Pons (tissue), 1 donor: ENCODE measurements at regions not wholly inside any gene's neighbourhood (a gene's known extent, or its start where the extent isn't known, plus 50 kb on each side); places are given as distances from the start of the nearest gene placed in this dataset.

Source experiments
- DNase-seq: peaks from one replicate; pipeline ENCODE4 v3.0.0-alpha.2; 2016; ENCODE audit warnings: low spot score

DNA sequence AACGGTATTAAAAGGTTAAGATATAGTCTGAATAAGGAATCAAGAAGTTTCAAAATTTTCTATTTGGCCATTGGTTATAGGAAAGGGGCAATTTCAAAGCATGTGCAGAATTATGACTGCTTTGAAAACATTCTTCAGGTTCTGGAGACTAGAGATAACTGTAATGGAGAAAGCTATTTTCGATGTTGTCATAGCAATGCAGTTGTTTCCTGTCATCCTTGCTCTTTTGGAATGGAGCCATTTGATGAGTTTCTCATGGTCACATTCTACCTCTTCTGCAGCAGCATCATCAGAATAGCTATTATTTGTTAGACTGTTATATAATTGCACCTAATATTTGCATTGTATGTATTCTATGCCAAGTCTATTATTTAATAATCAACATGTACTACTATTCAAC is 368.2 kb upstream of the NR3C2 start:
- DNase-seq = no peak

DNA sequence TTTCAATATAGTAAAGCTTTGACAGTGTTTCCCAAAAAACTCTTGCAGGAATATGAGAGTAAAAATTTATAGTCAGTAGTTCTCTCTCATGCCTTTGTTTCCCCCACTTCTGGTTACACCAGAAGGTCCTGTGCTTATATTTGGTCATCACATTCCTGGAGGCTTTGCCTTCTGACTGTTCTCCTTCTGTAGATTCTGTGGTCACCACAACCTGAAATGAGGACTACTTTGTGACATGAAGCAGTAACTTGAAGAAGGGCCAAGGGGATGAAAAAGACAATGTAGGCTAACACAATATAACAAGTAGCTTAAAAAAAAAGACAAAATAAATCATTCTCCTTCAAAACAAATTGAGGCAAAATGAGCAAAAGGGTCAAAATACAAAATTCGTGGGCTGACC is 366.2 kb upstream of the NR3C2 start:
- DNase-seq = no peak

DNA sequence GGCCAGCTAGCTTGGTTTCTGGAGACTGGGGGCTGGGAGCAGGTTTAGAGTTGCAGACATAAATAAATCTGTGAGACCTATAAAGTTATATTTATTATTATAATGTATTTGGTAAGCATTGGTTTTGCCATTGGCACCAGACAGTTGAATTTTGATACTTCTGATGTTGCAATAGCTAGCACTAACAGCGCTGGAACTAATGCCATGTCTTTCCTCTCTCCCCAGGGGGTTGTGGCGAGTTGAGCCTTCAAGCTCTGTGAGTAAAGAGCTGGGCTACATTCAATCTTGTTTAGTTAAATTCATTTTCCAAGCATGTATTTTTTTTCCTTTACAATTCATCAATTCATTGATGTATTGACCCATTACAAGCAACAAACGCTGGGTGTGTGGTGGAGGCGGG is 358.7 kb upstream of the NR3C2 start:
- DNase-seq = no peak

DNA sequence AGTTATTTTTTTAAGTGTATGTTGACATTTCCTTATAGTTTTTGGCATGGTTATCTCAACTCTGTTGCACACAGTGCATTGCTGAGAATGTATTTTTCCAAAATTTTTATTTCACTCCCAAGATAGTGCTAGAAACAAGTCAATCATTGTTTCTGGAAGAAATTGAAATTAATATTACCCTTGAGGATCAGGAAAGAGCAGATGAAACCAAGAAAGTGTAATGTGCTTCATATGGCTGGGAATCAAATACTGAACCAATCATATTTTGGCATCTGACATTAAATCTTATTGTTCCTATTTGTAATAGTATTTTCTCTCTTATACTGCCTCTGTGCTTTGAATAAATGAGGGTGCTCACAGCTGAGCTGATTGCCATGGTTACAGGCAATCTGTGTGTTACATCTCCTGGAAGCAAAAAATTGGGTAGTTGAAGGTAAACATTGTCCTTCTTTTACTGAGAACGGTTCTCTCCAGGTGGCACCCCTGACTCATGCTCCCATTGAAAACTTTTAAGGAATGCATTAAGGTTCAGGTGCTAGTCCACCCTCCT is 358.2 kb upstream of the NR3C2 start:
- DNase-seq = no peak

DNA sequence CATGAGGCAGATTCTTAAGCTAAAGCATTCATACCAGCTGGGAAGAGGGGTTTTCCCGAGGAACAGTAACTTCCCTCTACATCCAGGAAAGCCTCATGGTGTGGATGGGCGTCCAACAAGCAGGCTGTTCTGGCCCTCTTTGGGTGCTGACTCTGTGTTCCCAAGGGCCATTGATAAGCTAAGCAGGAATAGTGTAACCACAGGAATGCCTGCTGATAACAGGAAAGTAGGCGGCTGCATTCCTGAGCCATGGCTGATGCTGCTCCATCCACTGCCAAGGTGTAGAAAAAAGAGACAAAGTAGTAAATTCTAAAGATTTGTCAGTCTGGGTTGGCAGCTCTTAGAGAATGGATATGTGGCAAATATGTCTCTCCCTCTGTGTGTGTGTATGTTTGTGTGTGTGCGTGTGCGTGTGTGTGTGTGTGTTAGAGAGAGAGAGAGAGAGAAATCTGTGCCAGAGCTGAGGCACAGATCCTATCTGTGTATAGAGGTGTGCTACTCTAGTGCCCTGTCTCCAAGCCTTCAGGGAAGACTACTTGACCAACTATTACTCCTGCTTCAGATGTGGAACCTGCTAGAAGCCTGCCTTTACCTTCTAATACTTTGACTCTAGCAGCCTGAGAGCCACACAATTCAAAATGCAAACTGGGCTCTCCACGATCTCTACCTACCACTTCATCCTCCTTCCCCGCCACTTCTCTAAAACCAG is 353.1 kb upstream of the NR3C2 start:
- DNase-seq = no peak

DNA sequence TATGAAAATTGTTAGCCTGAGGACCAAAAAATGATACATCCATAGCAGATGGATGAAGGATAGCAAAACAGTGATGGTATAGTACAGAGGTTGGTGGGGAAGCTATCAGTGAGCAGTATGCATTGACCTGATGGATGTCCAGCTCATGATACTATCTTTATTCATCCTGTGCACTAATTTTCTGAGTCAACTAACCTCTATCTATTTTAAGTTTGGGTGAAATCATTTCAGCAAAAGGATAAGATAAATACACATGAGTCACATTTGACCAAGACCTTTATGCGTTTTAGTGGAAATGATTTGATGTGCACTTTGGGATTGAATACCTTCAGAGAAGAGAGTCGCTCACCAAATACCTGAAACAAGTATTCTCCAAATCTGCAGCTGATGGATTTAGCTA is 351.0 kb upstream of the NR3C2 start:
- no peak for DNase-seq

DNA sequence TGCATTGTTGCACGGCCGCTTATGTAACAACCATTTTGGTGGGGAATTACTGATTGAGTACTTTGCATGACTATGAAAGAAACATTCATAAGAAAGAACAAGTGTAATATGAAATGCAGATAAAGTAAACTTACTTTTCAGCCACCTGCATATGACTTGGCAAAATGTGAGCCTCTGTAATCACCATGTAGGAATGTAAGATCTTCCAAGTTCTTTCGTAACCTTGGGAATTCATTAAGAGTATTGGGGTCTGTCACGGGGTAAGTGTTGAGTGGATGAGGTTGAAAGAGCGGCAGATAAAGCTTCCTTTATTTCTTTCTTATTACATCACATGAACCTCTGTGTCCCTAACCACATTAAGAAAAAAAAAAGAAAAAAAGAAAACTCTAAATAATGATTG is 348.5 kb upstream of the NR3C2 start:
- DNase-seq = no peak

DNA sequence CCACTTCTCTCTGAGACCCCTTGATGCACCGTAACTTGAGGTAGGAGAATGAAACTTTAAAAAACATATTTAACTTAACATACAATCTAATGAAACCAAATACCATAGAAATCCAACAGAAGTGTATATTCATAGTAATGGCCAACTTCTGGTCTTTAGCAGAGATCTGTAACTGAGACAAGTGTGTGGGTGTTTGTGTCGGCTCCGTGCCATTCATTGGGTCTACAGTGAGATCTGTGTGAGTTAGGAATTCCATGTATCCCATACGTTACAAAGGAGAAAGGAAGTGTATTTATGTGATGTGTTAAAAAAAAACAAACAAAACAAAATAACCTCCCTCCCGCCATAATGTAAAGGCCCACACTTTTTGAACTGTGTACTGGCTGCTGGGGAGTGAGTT is 348.0 kb upstream of the NR3C2 start:
- DNase-seq = no peak

DNA sequence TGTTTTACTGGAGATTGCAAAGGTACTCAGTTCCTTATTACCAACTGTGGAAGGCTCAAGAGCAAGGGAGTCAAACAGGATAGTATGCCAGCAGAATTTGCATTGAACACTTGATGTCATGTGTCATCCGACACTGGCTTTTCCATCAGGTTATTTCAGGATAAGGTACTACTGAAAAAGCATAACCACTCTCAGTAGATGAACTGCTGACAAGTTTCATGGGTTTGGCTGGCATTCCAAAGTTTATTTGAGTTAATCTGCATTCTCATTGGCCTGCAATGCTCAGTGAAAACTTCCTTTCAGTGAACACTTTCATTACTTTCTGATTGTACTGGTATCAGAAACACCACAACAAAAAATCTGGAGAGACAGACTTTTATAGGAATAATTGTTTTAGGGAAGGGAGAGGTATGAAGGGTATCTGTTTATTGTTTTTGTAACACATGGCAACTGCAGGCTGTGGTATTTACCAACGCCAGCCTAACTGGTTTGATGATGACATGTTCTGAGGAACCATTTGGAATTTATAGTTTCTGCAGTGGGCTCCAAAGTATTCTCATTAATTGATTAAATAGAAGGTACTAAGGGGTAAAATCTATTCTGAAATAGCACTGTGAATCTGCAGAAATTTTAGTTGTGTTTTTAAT is 345.7 kb upstream of the NR3C2 start:
- DNase-seq = no peak

DNA sequence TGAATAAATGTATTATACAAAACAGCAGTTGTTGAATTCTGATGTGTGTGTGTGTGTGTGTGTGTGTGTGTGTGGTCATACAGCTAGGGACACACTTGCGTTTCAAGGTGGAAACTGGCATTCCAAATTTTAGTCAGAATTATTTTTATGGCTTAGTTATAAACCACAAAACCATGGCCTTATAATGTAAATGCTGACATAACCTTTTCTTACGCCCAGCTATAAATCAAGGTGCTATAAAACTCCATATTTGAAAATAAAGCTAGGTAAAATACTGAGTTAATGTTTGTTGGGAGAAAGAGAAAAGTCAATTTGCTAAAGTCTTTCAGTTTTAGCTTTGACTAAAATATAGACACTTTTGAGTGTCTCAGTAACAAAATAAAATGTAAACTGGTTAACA is 345.1 kb upstream of the NR3C2 start:
- no peak for DNase-seq

DNA sequence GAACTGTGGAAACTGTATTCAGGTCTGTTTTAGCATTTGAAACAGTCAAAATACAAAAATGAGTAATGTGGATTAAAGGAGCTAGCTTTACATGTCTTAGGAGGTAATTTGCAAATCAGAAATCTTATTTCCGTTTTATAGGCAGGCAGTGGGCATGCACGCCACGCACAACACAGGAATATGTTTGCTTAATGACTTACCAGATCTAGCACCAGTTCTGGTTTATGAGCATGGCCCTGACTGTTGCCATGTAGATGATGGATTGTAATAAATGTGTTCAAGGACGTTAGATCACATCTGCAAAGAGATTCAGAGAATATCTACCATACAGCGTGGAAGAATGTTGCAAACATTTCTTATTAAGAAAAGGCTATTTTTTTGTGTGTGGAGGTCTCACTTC is 344.5 kb upstream of the NR3C2 start:
- no peak for DNase-seq

DNA sequence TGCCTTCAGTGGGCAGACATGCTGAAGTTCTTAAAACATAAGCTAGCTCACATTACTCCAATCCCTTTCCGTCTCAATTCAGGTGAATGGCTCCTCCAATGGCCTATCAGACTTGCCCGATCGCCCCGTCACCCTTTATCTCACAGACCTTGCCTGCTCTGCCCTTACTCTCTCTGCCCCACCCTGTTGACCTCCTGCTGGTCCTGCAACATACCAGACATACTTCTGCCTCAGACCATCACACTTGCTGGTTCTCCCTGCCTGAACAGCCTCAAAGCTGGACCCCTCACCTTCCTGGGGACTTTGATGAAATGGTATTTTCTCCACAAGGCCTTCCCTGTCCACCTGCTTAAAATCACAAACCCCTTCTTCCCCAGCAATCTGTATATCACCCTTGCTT is 340.1 kb upstream of the NR3C2 start:
- no peak for DNase-seq

DNA sequence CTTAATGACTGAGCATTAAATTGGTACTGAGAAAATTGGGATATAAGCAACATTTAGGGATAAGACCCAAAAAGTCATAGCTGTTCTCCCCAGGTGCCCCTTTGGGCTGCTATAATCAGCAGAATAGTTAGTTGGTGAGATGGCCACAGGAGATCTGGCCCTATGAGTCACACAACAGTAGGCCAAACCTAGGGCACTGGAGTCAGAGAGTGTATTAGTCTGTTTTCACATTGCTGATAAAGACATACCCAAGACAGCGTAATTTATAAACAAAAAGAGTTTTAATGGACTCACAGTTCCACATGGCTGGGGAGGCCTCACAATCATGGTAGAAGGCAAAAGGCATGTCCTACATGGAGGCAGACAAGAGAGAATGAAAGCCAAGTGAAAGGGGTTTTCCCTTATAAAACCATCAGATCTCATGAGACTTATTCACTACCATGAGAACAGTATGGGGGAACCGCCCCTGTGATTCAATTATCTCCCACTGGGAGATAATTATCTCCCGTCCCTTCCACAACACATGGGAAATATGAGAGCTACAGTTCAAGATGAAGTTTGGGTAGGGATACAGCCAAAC is 338.3 kb upstream of the NR3C2 start:
- DNase-seq = no peak

DNA sequence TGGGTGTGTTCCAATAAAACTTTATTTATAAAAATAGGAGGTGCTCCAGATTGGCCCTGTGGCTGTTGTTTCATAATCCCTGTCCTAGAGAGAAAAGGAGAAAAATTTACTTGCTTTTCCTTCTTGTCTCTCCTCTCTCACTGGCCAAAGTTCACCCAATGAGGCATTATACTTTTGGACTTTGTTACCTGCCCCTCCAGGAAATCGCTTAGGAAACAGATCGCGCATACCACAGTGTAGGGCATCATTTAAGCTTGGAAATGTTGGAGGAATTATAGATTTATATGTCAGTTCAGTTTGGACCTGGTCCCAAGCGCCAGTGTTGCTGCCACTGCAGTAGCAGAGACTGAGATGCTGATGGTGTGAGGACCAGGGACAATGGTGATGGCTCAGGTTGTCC is 337.6 kb upstream of the NR3C2 start:
- DNase-seq = no peak

DNA sequence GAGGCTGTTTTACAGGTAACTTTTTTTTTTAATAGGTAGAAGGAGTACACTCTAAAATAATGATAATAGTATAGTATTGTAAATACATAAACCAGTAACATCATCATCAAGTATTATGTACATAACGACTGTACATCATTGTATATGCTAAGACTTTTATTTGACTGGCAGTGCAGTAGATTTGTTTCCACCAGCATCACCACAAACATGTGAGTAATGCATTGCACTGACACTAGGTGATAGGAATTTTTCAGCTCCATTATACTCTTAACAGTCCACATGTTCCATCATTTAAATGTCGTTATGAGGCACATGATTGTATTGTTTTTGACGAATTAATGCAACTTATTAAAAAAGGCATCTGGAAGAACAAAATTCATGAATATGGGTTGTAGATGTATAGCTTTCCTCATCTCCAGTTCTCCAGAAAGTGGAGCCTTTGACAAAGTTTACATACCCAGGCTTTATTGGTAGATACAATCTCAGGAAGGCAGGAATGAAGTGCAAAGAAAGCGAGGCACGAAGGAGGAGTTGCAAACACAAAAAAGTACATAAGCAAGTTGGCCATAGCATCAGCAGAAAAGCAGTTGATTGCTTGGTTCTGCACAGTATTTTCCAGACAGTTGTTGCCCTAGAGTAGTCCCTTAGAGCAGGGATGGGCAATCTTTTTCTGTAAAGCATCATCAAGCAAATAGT is 336.9 kb upstream of the NR3C2 start:
- DNase-seq = no peak

DNA sequence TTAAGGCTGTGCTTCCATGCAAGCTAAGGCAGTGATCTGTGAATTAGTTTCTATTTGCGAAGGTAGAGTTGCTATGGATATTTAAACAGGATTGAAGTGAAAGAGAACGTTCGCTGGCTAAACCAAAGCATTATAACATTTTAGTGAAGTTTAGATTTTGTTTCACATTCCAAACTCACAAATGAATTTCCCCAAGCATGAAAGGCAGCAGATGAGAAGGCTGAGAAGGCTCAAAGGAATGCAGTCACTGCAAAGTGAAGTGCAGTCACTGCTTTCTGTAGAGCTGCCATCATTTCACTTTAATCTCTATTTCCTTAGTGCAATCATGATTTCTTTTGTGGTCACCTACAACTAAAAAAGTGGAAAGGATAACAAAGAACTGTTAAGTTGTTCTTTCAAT is 334.7 kb upstream of the NR3C2 start:
- DNase-seq = no peak

DNA sequence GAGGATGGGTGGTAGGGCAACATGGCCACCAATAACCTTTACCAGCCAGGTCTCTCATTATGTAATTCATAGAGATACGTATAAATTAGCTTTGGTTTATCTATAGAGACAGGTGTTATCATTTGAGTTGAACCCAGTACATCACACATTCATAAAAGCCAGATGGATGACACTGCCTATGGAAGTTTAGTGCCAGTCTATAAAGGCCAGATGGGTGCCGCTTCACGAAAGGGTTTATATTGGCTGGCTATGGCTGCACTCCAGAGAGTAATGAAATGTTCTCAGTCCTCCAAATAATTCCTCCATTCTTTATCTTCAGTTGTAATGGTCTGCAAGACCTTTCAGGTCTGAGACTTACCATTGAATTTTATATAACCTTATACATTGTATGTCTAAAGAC is 331.9 kb upstream of the NR3C2 start:
- DNase-seq = no peak

DNA sequence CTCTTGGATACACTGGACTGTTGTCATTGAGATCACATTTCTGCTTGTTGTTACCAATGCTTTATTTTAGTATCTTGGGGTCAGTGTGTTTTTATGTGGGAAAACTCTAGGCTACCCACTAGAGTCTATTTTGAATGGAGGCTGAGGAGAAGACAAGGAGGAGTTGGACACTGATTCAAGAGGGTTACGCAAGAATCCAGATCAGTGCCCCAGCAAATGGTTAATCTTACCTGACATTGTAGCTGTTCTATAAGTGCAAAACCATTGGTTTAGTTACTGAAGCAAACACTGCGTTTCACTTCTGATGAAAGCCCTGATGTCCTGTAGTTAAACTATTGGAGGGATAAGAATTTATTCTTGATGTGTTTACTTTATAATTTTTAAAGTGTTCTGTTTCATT is 331.1 kb upstream of the NR3C2 start:
- DNase-seq = no peak

DNA sequence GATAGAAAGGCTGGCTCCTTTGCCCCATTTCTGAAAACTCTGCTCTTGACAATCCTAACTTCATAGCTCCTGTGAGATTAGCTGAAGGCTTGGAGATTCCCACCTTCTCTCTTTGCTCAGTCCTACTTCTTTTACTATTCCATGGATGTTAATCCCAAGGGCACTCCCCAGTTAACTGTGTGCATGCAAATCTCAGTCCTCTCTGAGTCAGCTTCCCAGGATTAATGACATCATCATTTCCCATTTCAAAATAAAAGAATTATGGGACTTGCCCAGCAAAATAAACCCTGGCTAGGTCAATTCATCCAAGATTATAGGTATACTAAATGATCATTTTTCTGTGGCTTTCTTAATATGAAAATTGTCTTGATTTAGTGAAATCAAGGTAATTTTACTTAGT is 328.6 kb upstream of the NR3C2 start:
- DNase-seq = no peak

DNA sequence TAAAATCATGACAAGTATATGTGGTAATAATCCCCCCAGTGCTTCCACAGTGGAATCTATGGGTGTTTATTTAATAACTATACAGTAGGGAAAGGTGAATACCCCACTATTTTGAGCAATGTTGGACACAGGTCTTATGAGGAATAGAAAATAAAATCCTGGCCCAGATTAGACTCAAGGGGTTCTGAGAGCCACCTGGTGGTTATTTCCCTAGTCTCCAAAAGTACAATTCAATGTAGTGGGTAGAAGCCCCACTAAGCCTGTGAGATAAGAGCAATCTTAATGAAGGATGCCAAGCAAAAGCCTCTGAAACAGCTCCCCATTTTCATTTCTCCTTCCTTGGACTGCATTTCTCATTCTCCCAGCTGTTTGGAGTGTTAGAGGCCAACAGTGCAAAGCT is 328.2 kb upstream of the NR3C2 start:
- DNase-seq = no peak

DNA sequence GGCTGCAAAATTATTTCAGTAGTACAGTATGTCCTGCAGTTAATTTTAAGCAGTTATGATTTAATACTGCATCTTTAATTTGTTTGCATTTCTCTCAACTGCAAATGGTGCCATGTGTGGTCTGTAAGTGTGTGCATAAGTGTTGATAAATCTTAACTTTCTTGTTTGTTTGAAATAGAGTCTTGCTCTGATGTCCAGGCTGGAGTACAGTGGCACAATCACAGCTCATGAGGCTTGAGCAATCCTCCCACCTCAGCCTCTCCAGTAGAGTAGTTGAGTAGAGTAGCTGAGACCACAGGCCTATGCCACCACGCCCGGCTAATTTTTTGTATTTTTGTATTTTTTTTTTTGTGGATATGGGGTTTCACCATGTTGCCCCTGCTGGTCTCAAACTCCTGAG is 322.5 kb upstream of the NR3C2 start:
- no peak for DNase-seq

DNA sequence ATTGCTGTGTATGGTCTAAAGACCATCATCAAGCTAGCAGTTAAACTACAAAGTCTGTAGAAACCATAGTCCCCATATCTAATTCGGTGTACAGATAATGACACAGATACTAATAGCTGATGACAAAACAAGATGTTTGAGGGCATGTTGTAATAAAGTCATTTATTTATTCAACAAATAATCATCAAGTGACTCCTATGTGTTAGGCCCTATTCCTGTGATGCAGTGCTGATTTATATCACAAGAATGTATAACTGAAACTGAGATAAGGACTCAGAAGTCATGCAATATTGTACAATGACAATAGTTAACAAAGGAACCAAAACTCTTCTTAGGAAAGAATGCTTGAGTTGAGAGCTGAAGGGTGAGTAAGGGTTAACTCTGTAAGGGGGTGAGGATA is 315.0 kb upstream of the NR3C2 start:
- DNase-seq = no peak

DNA sequence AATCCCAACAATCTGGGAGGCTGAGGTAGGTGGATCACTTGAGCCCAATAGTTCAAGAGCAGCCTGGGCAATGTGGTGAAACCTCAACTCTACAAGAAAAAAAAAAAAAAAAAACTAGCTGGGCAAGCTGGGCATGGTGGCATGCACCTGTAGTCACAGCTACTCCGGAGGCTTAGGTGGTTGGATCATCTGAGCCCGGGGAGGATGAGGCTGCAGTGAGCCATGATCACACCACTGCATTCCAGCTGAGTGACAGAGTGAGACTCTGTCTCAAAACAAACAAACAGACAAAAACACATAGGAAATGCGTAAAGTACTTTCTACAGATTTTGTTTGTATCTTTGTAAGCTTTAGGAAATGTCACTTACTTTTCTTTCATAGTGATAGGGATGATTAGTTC is 307.2 kb upstream of the NR3C2 start:
- DNase-seq = no peak
